ENCODE measurements at regions not wholly inside any gene's neighbourhood (a gene's known extent, or its start where the extent isn't known, plus 50 kb on each side); places are given as distances from the start of the nearest gene placed in this dataset.

- POLR2A ChIA-PET = no interaction called here
- CTCF ChIA-PET = no interaction called here
- no peak overlapping the region for H3K27ac ChIP-seq (ENCODE audit: extremely low read depth, low read depth, low read length)
- TF ChIP-seq ZNF639 (tag by site-specific recombination; IDR thresholded peaks at IDR 0.05) = no peak
- no peak for TF ChIP-seq PRDM4 (tag by site-specific recombination; IDR thresholded peaks at IDR 0.05)
- TF ChIP-seq ZNF529 (tag by site-specific recombination; IDR thresholded peaks at IDR 0.05; ENCODE audit: insufficient replicate concordance) = no peak
- TF ChIP-seq, protein P1, sequence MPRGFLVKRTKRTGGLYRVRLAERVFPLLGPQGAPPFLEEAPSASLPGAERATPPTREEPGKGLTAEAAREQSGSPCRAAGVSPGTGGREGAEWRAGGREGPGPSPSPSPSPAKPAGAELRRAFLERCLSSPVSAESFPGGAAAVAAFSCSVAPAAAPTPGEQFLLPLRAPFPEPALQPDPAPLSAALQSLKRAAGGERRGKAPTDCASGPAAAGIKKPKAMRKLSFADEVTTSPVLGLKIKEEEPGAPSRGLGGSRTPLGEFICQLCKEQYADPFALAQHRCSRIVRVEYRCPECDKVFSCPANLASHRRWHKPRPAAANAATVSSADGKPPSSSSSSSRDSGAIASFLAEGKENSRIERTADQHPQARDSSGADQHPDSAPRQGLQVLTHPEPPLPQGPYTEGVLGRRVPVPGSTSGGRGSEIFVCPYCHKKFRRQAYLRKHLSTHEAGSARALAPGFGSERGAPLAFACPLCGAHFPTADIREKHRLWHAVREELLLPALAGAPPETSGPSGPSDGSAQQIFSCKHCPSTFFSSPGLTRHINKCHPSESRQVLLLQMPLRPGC (tag by site-specific recombination; IDR thresholded peaks at IDR 0.05) = no peak
- no peak for TF ChIP-seq ZNF596 (tag by site-specific recombination; IDR thresholded peaks at IDR 0.05)
- TF ChIP-seq ZNF292 (tag by site-specific recombination; IDR thresholded peaks at IDR 0.05; ENCODE audit: borderline replicate concordance, low read depth) = no peak
- TF ChIP-seq KLF10 (tag by site-specific recombination; IDR thresholded peaks at IDR 0.05) = no peak
- no peak for TF ChIP-seq ZSCAN30 (tag by site-specific recombination; IDR thresholded peaks at IDR 0.05)
- no peak for TF ChIP-seq ZNF23 (tag by site-specific recombination; IDR thresholded peaks at IDR 0.05; ENCODE audit: borderline replicate concordance)
- no peak overlapping the region for H3K4me3 ChIP-seq (ENCODE audit: low read depth, low read length)
- H3K9me3 ChIP-seq (ENCODE audit: control insufficient read depth, insufficient read depth, low read depth, low read length) = no peaks in the 10 kb centered on the region
- H3K4me1 ChIP-seq (ENCODE audit: control insufficient read depth, insufficient read depth, low read length) = no peaks in the 10 kb centered on the region
- H3K36me3 ChIP-seq (ENCODE audit: control insufficient read depth in 2 of 2, insufficient read depth in 1 of 2, low read length in 2 of 2) = no peaks in the 10 kb centered on the region
Measured at GRCh38 chr2:23028106-23028505, 356.9 kb upstream of the KLHL29 start.

DNA sequence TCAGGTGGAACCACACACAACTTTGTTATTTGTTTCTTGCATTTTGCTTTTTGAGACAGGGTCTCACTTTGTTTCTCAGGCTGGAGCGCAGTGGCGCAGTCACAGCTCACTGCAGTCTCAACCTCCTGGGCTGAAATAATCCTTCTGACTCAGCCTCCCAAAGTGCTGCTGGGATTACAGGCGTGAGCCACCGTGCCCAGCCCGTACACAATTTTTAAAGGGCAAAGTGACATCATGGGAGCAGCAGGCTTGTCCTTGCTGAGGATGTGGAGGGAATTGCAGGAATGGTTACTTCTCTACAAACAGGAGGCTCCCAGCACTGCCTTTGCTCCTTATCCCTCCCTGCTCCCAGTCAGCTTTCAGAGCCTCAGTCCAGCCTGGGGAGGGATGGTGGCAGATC lies 355.9 kb upstream of the KLHL29 start:
- ChIA-PET POLR2A (no interaction called here), CTCF (no interaction called here)
- H3K27ac ChIP-seq (ENCODE audit: extremely low read depth, low read depth, low read length) = no peak overlapping the region
- no peaks in the 10 kb centered on the region for H3K4me1 ChIP-seq (ENCODE audit: control insufficient read depth, insufficient read depth, low read length)
- TF ChIP-seq, protein P2, sequence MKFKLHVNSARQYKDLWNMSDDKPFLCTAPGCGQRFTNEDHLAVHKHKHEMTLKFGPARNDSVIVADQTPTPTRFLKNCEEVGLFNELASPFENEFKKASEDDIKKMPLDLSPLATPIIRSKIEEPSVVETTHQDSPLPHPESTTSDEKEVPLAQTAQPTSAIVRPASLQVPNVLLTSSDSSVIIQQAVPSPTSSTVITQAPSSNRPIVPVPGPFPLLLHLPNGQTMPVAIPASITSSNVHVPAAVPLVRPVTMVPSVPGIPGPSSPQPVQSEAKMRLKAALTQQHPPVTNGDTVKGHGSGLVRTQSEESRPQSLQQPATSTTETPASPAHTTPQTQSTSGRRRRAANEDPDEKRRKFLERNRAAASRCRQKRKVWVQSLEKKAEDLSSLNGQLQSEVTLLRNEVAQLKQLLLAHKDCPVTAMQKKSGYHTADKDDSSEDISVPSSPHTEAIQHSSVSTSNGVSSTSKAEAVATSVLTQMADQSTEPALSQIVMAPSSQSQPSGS (tag by site-specific recombination; IDR thresholded peaks at IDR 0.05; ENCODE audit: low read depth) = no peak
- TF ChIP-seq ZNF48 (tag by site-specific recombination; IDR thresholded peaks at IDR 0.05) = no peak
- no peak for TF ChIP-seq ZNF394 (tag by site-specific recombination; IDR thresholded peaks at IDR 0.05; ENCODE audit: borderline replicate concordance)
- no peak for TF ChIP-seq ZNF114 (tag by site-specific recombination; IDR thresholded peaks at IDR 0.05)
- no peak for TF ChIP-seq ZNF585B (tag by site-specific recombination; IDR thresholded peaks at IDR 0.05)
- no peak for TF ChIP-seq ZNF600 (tag by site-specific recombination; IDR thresholded peaks at IDR 0.05)
- no peak for TF ChIP-seq ZFP69B (tag by site-specific recombination; IDR thresholded peaks at IDR 0.05)
- TF ChIP-seq ZNF239 (tag by site-specific recombination; IDR thresholded peaks at IDR 0.05) = no peak
- TF ChIP-seq ZBTB8A (tag by site-specific recombination; IDR thresholded peaks at IDR 0.05) = no peak
- TF ChIP-seq KLF1 (tag by site-specific recombination; IDR thresholded peaks at IDR 0.05) = no peak
- TF ChIP-seq SALL2 (tag by site-specific recombination; IDR thresholded peaks at IDR 0.05; ENCODE audit: borderline replicate concordance) = no peak
- no peak for TF ChIP-seq ZNF701 (tag by site-specific recombination; IDR thresholded peaks at IDR 0.05)
- no peak for TF ChIP-seq OSR2 (tag by site-specific recombination; IDR thresholded peaks at IDR 0.05)
- no peak for TF ChIP-seq ZFP37 (tag by site-specific recombination; IDR thresholded peaks at IDR 0.05)
- TF ChIP-seq ZBTB48 (tag by site-specific recombination; IDR thresholded peaks at IDR 0.05) = no peak
- TF ChIP-seq ZNF24 (tag by site-specific recombination; IDR thresholded peaks at IDR 0.05) = no peak
- TF ChIP-seq, protein P1 (tag by site-specific recombination; IDR thresholded peaks at IDR 0.05) = no peak
- TF ChIP-seq ZBTB7A (tag by site-specific recombination; IDR thresholded peaks at IDR 0.05; ENCODE audit: low read depth) = no peak
- TF ChIP-seq ZFP41 (tag by site-specific recombination; IDR thresholded peaks at IDR 0.05; ENCODE audit: borderline replicate concordance) = no peak
- no peak overlapping the region for H3K4me3 ChIP-seq (ENCODE audit: low read depth, low read length)
- no peaks in the 10 kb centered on the region for H3K9me3 ChIP-seq (ENCODE audit: control insufficient read depth, insufficient read depth, low read depth, low read length)
- H3K36me3 ChIP-seq (ENCODE audit: control insufficient read depth in 2 of 2, insufficient read depth in 1 of 2, low read length in 2 of 2) = no peaks in the 10 kb centered on the region

Data from HEK293 (cell line).